ENCODE measurements at regions not wholly inside any gene's neighbourhood (a gene's known extent, or its start where the extent isn't known, plus 50 kb on each side); places are given as distances from the start of the nearest gene placed in this dataset.

DNA sequence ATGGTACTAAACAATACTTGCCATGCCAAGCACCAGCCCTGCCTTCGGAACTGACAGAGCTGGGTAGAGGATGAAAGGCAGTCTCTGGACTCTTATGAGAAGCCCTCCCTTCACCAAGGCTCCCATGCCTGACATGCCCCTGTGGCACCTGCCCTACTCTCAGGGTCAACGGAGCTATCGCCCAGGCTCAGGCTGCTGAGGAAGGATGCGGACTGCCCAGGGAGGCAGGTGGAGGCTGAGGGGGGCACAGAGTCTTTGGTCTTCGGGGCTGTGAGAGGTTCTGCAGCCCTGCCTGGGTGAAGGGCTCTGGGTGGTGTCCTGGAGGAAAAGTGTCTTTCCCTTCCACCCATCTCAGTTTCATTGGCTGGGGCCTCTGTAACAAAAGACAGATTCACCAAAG is 290.8 kb upstream of the B3GAT1 start:
- intact Hi-C loops (cut with micrococcal nuclease; ENCODE audit: unreplicated experiment) (no loop called here), in situ Hi-C loops (cut with HindIII; ENCODE audit: extremely low pct_ligation_motif_present, low pct_unique_long_range_greater_than_20kb) (no loop called here)
- Histone ChIP-seq H3K4me2 (ENCODE audit: low read depth, low read length) (no peak overlapping the region), H3K27ac (ENCODE audit: extremely low read length, insufficient read depth, low read length) (no peak overlapping the region), H4K20me1 (ENCODE audit: insufficient read depth, low read length) (no peaks in the 10 kb centered on the region), H3K36me3 (replicated peaks in 1 of 2; ENCODE audit: control insufficient read depth in 1 of 2, insufficient read depth in 2 of 2, low read length in 2 of 2) (no peaks in the 10 kb centered on the region), H3K9ac (ENCODE audit: insufficient read depth, low read depth, low read length) (no peak overlapping the region), H2AFZ (ENCODE audit: low read length) (no peak overlapping the region), H3K4me1 (ENCODE audit: insufficient read depth, low read length) (no peaks in the 10 kb centered on the region), H3K27me3 (ENCODE audit: control insufficient read depth in 1 of 2, insufficient read depth in 2 of 2, low read length in 2 of 2) (peaks cover 0 to 8% of the 10 kb centered on the region in 2 experiments; a peak in 1 of 5 replicates), H3K4me3 (replicated peaks in 1 of 3; ENCODE audit: insufficient read depth in 1 of 3, low read depth in 2 of 3, low read length in 3 of 3) (no peak overlapping the region), H3K9me3 (ENCODE audit: low read length) (no peaks in the 10 kb centered on the region), H3K79me2 (ENCODE audit: insufficient read depth, low read length) (no peaks in the 10 kb centered on the region)
- WGBS (ENCODE audit: low lambda C conversion rate), result 62% methylated on average over 5 of the region's 5 CpGs
- DNase-seq (ENCODE audit: low spot score), result no peak
- no peak for ATAC-seq
- FAIRE-seq, result no peak
- no TSS peak for BruUV-seq (replicated peaks)
- ChIA-PET POLR2A (no interaction called here), CTCF (ENCODE audit: low intra/inter-chr PET ratio, low total read pairs) (no interaction called here)
- no peak for TF ChIP-seq POLR2AphosphoS5 (IDR thresholded peaks at IDR 0.05; ENCODE audit: low read depth, low read length)
- no peak for TF ChIP-seq RBM39 (IDR thresholded peaks at IDR 0.05; ENCODE audit: low read depth, low read length, poor library complexity, severe bottlenecking)
- TF ChIP-seq POGZ (CRISPR knock-in tag; IDR thresholded peaks at IDR 0.05), result no peak
- no peak for TF ChIP-seq ELK4 (CRISPR knock-in tag; IDR thresholded peaks at IDR 0.05; ENCODE audit: borderline replicate concordance)
- no peak for TF ChIP-seq ZNF292 (CRISPR knock-in tag; IDR thresholded peaks at IDR 0.05; ENCODE audit: borderline replicate concordance, low read depth)
- no peak for TF ChIP-seq ZBTB39 (CRISPR knock-in tag; IDR thresholded peaks at IDR 0.05)
- no peak for TF ChIP-seq ZBTB20 (CRISPR knock-in tag; IDR thresholded peaks at IDR 0.05; ENCODE audit: borderline replicate concordance, low read depth)
- no peak for TF ChIP-seq ZNF792 (CRISPR knock-in tag; IDR thresholded peaks at IDR 0.05)
- no peak for TF ChIP-seq ZNF720 (CRISPR knock-in tag; IDR thresholded peaks at IDR 0.05)
- TF ChIP-seq GZF1 (CRISPR knock-in tag; IDR thresholded peaks at IDR 0.05), result no peak
- TF ChIP-seq TOE1 (CRISPR knock-in tag; IDR thresholded peaks at IDR 0.05), result no peak
- TF ChIP-seq NBN (conservative IDR thresholded peaks at IDR 0.05), result no peak
- TF ChIP-seq REXO4 (CRISPR knock-in tag; IDR thresholded peaks at IDR 0.05; ENCODE audit: borderline replicate concordance), result no peak
- no peak for TF ChIP-seq NFATC3 (CRISPR knock-in tag; IDR thresholded peaks at IDR 0.05)
- TF ChIP-seq SKIL (CRISPR knock-in tag; IDR thresholded peaks at IDR 0.05; ENCODE audit: borderline replicate concordance), result no peak
- no peak for TF ChIP-seq CBX1 (IDR thresholded peaks at IDR 0.05; ENCODE audit: low read depth)
- TF ChIP-seq, protein P1, sequence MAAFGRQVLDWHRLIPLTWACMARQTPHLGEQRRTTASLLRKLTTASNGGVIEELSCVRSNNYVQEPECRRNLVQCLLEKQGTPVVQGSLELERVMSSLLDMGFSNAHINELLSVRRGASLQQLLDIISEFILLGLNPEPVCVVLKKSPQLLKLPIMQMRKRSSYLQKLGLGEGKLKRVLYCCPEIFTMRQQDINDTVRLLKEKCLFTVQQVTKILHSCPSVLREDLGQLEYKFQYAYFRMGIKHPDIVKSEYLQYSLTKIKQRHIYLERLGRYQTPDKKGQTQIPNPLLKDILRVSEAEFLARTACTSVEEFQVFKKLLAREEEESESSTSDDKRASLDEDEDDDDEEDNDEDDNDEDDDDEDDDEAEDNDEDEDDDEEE (CRISPR knock-in tag; IDR thresholded peaks at IDR 0.05), result no peak
- TF ChIP-seq, protein P2, sequence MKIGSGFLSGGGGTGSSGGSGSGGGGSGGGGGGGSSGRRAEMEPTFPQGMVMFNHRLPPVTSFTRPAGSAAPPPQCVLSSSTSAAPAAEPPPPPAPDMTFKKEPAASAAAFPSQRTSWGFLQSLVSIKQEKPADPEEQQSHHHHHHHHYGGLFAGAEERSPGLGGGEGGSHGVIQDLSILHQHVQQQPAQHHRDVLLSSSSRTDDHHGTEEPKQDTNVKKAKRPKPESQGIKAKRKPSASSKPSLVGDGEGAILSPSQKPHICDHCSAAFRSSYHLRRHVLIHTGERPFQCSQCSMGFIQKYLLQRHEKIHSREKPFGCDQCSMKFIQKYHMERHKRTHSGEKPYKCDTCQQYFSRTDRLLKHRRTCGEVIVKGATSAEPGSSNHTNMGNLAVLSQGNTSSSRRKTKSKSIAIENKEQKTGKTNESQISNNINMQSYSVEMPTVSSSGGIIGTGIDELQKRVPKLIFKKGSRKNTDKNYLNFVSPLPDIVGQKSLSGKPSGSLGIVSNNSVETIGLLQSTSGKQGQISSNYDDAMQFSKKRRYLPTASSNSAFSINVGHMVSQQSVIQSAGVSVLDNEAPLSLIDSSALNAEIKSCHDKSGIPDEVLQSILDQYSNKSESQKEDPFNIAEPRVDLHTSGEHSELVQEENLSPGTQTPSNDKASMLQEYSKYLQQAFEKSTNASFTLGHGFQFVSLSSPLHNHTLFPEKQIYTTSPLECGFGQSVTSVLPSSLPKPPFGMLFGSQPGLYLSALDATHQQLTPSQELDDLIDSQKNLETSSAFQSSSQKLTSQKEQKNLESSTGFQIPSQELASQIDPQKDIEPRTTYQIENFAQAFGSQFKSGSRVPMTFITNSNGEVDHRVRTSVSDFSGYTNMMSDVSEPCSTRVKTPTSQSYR (CRISPR knock-in tag; IDR thresholded peaks at IDR 0.05; ENCODE audit: borderline replicate concordance), result no peak
